PC-3 (cell line): ENCODE measurements at regions not wholly inside any gene's neighbourhood (a gene's known extent, or its start where the extent isn't known, plus 50 kb on each side); places are given as distances from the start of the nearest gene placed in this dataset.

Source experiments
- CTCF ChIP-seq: fragments of 300-600 bp; sonication (generic); conservative IDR thresholded peaks from 2 replicates; pipeline ENCODE4 v1.5.1; 2017; ENCODE audit warnings: antibody characterized with exemption, low read depth, mild to moderate bottlenecking, low read length
- EZH2phosphoT487 ChIP-seq: fragments of 300-600 bp; sonication (generic); IDR thresholded peaks from 2 replicates; pipeline ENCODE4 v1.6.1; 2018; ENCODE audit warnings: mild to moderate bottlenecking, antibody characterized with exemption, low read length, borderline replicate concordance

- no peak for TF ChIP-seq EZH2phosphoT487
- TF ChIP-seq CTCF = no peak
These were observed 54.3 kb upstream of the ECHDC3 start for GRCh38 chr10:11687779-11688447.
